Vagina (tissue), 2 donors: ENCODE measurements at regions not wholly inside any gene's neighbourhood (a gene's known extent, or its start where the extent isn't known, plus 50 kb on each side); places are given as distances from the start of the nearest gene placed in this dataset.

Source experiments
- DNase-seq, 2 donors: peaks; one replicate each; pipeline ENCODE4 v3.0.0-alpha.2; 2017; ENCODE audit errors: extremely low spot score in 2 of 2
- H3K27ac ChIP-seq: fragments of 200-600 bp; sonication (generic); one replicate; pipeline ENCODE4 v1.5.1; 2019
- H3K27me3 ChIP-seq: fragments of 200-600 bp; sonication (generic); one replicate; pipeline ENCODE4 v1.5.1; 2019
- H3K36me3 ChIP-seq, 2 donors: fragments of 200-600 bp; sonication (generic); one replicate each; pipeline ENCODE4 v1.5.1; 2017 to 2019
- H3K4me1 ChIP-seq: fragments of 200-600 bp; sonication (generic); one replicate; pipeline ENCODE4 v1.5.1; 2019
- H3K4me3 ChIP-seq, 2 donors: fragments of 200-600 bp; sonication (generic); 1 replicate in 1 of 2; 2 replicates in 1 of 2; pipeline ENCODE4 v1.5.1; 2016 to 2019
- H3K9me3 ChIP-seq: fragments of 200-600 bp; sonication (generic); one replicate; pipeline ENCODE4 v1.5.1; 2019
- CTCF ChIP-seq, 3 experiments: fragments of 450-650 bp in 2 of 3; fragments of 200-600 bp in 1 of 3; sonication (generic) in 1 of 3; IDR thresholded peaks; one replicate each; pipeline ENCODE4 v1.5.1; 2017 to 2019; ENCODE audit warnings: antibody characterized with exemption in 3 of 3, mild to moderate bottlenecking in 2 of 3, moderate library complexity in 2 of 3
- POLR2A ChIP-seq, 2 donors: fragments of 450-650 bp; IDR thresholded peaks; one replicate each; pipeline ENCODE4 v1.6.1; 2017; ENCODE audit warnings: antibody characterized with exemption in 2 of 2, mild to moderate bottlenecking in 2 of 2, moderate library complexity in 2 of 2
- POLR2AphosphoS5 ChIP-seq, 2 donors: sonication (generic); formaldehyde crosslinking; IDR thresholded peaks; one replicate each; pipeline ENCODE4 v1.9.0; 2017; ENCODE audit warnings: antibody characterized with exemption in 2 of 2, mild to moderate bottlenecking in 2 of 2, low read depth in 1 of 2; ENCODE audit not compliant: insufficient read depth in 1 of 2
- intact Hi-C: fragments of 100-400 bp; cut with DNase I; formaldehyde crosslinking; loops from one replicate; pipeline ENCODE4 v1.15.1; 2023

GRCh38 chr11:97607291-97608000, 1217.6 kb downstream of the JRKL start:
- no peaks in the 10 kb centered on the region for H3K4me1 ChIP-seq
- TF ChIP-seq POLR2AphosphoS5 (IDR thresholded peaks at IDR 0.05; ENCODE audit: insufficient read depth in 1 of 2, low read depth in 1 of 2) = no peak
- TF ChIP-seq CTCF (IDR thresholded peaks at IDR 0.05) = no peak
- TF ChIP-seq POLR2A (IDR thresholded peaks at IDR 0.05) = no peak
- no peaks in the 10 kb centered on the region for H3K36me3 ChIP-seq
- H3K27me3 ChIP-seq = no peaks in the 10 kb centered on the region
- H3K4me3 ChIP-seq = no peak overlapping the region
- H3K9me3 ChIP-seq = no peaks in the 10 kb centered on the region
- H3K27ac ChIP-seq = no peak overlapping the region
- intact Hi-C loops = no loop called here
- DNase-seq = no peak

- Histone ChIP-seq H3K4me3 (no peak overlapping the region), H3K27me3 (no peaks in the 10 kb centered on the region), H3K4me1 (no peaks in the 10 kb centered on the region), H3K36me3 (no peaks in the 10 kb centered on the region), H3K9me3 (no peaks in the 10 kb centered on the region), H3K27ac (no peak overlapping the region)
- intact Hi-C loops = no loop called here
- no peak for DNase-seq
- TF ChIP-seq POLR2AphosphoS5 (IDR thresholded peaks at IDR 0.05; ENCODE audit: insufficient read depth in 1 of 2, low read depth in 1 of 2) = no peak
- TF ChIP-seq POLR2A (IDR thresholded peaks at IDR 0.05) = no peak
- TF ChIP-seq CTCF (IDR thresholded peaks at IDR 0.05) = no peak
These were observed 1220.2 kb downstream of the JRKL start for GRCh38 chr11:97610000-97610399.

- Histone ChIP-seq H3K27ac (no peak overlapping the region), H3K27me3 (no peaks in the 10 kb centered on the region), H3K9me3 (no peaks in the 10 kb centered on the region), H3K4me3 (no peak overlapping the region), H3K36me3 (no peaks in the 10 kb centered on the region), H3K4me1 (no peaks in the 10 kb centered on the region)
- TF ChIP-seq POLR2AphosphoS5 (IDR thresholded peaks at IDR 0.05; ENCODE audit: insufficient read depth in 1 of 2, low read depth in 1 of 2) = no peak
- no peak for TF ChIP-seq POLR2A (IDR thresholded peaks at IDR 0.05)
- TF ChIP-seq CTCF (IDR thresholded peaks at IDR 0.05) = no peak
- intact Hi-C loops = no loop called here
- DNase-seq = no peak
These were observed 1221.0 kb downstream of the JRKL start for GRCh38 chr11:97610854-97611253.

- intact Hi-C loops = no loop called here
- Histone ChIP-seq H3K4me3 (no peak overlapping the region), H3K4me1 (no peaks in the 10 kb centered on the region), H3K27ac (no peak overlapping the region), H3K9me3 (no peaks in the 10 kb centered on the region), H3K36me3 (no peaks in the 10 kb centered on the region), H3K27me3 (no peaks in the 10 kb centered on the region)
- DNase-seq = no peak
- TF ChIP-seq POLR2AphosphoS5 (IDR thresholded peaks at IDR 0.05; ENCODE audit: insufficient read depth in 1 of 2, low read depth in 1 of 2) = no peak
- TF ChIP-seq POLR2A (IDR thresholded peaks at IDR 0.05) = no peak
- TF ChIP-seq CTCF (IDR thresholded peaks at IDR 0.05) = no peak
These were observed 1221.5 kb downstream of the JRKL start for GRCh38 chr11:97611345-97611744.

GRCh38 chr11:97614606-97615005, 1224.8 kb downstream of the JRKL start:
- no peak overlapping the region for H3K27ac ChIP-seq
- H3K36me3 ChIP-seq = no peaks in the 10 kb centered on the region
- no peaks in the 10 kb centered on the region for H3K9me3 ChIP-seq
- no peaks in the 10 kb centered on the region for H3K27me3 ChIP-seq
- no peak for DNase-seq
- no peak for TF ChIP-seq POLR2AphosphoS5 (IDR thresholded peaks at IDR 0.05; ENCODE audit: insufficient read depth in 1 of 2, low read depth in 1 of 2)
- TF ChIP-seq POLR2A (IDR thresholded peaks at IDR 0.05) = no peak
- no peak for TF ChIP-seq CTCF (IDR thresholded peaks at IDR 0.05)
- no peaks in the 10 kb centered on the region for H3K4me1 ChIP-seq
- no peak overlapping the region for H3K4me3 ChIP-seq
- intact Hi-C loops = no loop called here
